SK-N-SH treated with all-trans-retinoic acid at 6 μM for 48 hours (cell line): ENCODE measurements at regions not wholly inside any gene's neighbourhood (a gene's known extent, or its start where the extent isn't known, plus 50 kb on each side); places are given as distances from the start of the nearest gene placed in this dataset.

Source experiments
- CSRNP3 ChIP-seq: fragments of 250-450 bp; sonication (Bioruptor Pico); IDR thresholded peaks from 2 replicates; pipeline ENCODE4 v1.5.1; 2021; ENCODE audit warnings: mild to moderate bottlenecking, moderate library complexity
- ESRRG ChIP-seq: fragments of 250-450 bp; sonication (Bioruptor Pico); IDR thresholded peaks from 2 replicates; pipeline ENCODE4 v1.6.1; 2021; ENCODE audit warnings: mild to moderate bottlenecking
- GLIS3 ChIP-seq: fragments of 250-450 bp; sonication (Bioruptor Pico); IDR thresholded peaks from 2 replicates; pipeline ENCODE4 v1.5.0; 2020; ENCODE audit warnings: mild to moderate bottlenecking, moderate library complexity
- OSR1 ChIP-seq: fragments of 250-450 bp; sonication (Bioruptor Pico); IDR thresholded peaks from 2 replicates; pipeline ENCODE4 v1.8.0; 2022; ENCODE audit warnings: moderate library complexity, mild to moderate bottlenecking, inconsistent platforms
- RARB ChIP-seq: fragments of 250-450 bp; sonication (Bioruptor Pico); IDR thresholded peaks from 2 replicates; pipeline ENCODE4 v1.8.0; 2021; ENCODE audit warnings: mild to moderate bottlenecking, moderate library complexity
- SNAI2 ChIP-seq: fragments of 250-450 bp; sonication (Bioruptor Pico); IDR thresholded peaks from 2 replicates; pipeline ENCODE4 v1.5.0; 2020; ENCODE audit warnings: mild to moderate bottlenecking, moderate library complexity
- ZFP3 ChIP-seq: fragments of 250-450 bp; sonication (Bioruptor Pico); IDR thresholded peaks from 2 replicates; pipeline ENCODE4 v1.5.0; 2020; ENCODE audit warnings: mild to moderate bottlenecking, moderate library complexity
- ZFP30 ChIP-seq: fragments of 450-650 bp; formaldehyde crosslinking; IDR thresholded peaks from 2 replicates; pipeline ENCODE4 v1.5.0; 2022; ENCODE audit warnings: mild to moderate bottlenecking, moderate library complexity
- ZNF565 ChIP-seq: fragments of 450-650 bp; formaldehyde crosslinking; conservative IDR thresholded peaks from 2 replicates; pipeline ENCODE4 v1.5.0; 2020; ENCODE audit warnings: low read depth, mild to moderate bottlenecking, moderate library complexity
- TF ChIP-seq, protein P1 (sequence below): fragments of 250-450 bp; sonication (Bioruptor Pico); IDR thresholded peaks from 2 replicates; pipeline ENCODE4 v1.8.0; 2021; ENCODE audit warnings: low read depth, mild to moderate bottlenecking, moderate library complexity, borderline replicate concordance
- TF ChIP-seq, protein P2 (sequence below): fragments of 250-450 bp; sonication (Bioruptor Pico); IDR thresholded peaks from 2 replicates; pipeline ENCODE4 v1.8.0; 2020; ENCODE audit warnings: mild to moderate bottlenecking, moderate library complexity, borderline replicate concordance

DNA sequence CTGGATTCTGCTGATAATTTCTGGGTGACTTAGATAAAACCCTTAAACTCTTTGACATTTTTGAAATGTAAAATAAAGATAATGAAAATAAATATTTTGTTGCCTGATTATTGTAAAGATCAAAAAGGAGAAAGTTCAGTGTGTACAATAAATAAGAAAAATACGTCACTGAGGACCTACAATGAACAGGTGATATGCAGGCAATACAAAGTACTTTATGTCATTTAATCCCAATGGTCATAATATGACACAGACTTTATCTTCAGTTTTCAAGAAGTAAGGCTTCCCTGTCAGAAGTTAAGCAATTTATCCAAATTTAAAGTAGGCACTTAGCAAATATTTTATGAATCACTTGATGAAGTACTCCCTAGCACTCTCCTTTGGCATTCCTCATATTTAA lies 532.8 kb downstream of the GBA3 start:
- TF ChIP-seq ZFP30 (no peak), CSRNP3 (CRISPR knock-in tag) (no peak), OSR1 (CRISPR knock-in tag) (no peak), ESRRG (CRISPR knock-in tag) (no peak), SNAI2 (CRISPR knock-in tag) (no peak), GLIS3 (CRISPR knock-in tag) (no peak), ZFP3 (CRISPR knock-in tag) (no peak), RARB (CRISPR knock-in tag) (no peak), ZNF565 (no peak)
- TF ChIP-seq, protein P1, sequence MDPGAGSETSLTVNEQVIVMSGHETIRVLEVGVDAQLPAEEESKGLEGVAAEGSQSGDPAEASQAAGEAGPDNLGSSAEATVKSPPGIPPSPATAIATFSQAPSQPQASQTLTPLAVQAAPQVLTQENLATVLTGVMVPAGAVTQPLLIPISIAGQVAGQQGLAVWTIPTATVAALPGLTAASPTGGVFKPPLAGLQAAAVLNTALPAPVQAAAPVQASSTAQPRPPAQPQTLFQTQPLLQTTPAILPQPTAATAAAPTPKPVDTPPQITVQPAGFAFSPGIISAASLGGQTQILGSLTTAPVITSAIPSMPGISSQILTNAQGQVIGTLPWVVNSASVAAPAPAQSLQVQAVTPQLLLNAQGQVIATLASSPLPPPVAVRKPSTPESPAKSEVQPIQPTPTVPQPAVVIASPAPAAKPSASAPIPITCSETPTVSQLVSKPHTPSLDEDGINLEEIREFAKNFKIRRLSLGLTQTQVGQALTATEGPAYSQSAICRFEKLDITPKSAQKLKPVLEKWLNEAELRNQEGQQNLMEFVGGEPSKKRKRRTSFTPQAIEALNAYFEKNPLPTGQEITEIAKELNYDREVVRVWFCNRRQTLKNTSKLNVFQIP, result no peak
- TF ChIP-seq, protein P2, sequence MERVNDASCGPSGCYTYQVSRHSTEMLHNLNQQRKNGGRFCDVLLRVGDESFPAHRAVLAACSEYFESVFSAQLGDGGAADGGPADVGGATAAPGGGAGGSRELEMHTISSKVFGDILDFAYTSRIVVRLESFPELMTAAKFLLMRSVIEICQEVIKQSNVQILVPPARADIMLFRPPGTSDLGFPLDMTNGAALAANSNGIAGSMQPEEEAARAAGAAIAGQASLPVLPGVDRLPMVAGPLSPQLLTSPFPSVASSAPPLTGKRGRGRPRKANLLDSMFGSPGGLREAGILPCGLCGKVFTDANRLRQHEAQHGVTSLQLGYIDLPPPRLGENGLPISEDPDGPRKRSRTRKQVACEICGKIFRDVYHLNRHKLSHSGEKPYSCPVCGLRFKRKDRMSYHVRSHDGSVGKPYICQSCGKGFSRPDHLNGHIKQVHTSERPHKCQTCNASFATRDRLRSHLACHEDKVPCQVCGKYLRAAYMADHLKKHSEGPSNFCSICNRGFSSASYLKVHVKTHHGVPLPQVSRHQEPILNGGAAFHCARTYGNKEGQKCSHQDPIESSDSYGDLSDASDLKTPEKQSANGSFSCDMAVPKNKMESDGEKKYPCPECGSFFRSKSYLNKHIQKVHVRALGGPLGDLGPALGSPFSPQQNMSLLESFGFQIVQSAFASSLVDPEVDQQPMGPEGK (CRISPR knock-in tag), result no peak
